ENCODE measurements at regions not wholly inside any gene's neighbourhood (a gene's known extent, or its start where the extent isn't known, plus 50 kb on each side); places are given as distances from the start of the nearest gene placed in this dataset.
"Not testable (repeated sequence)": the region's sequence is repeated elsewhere in the genome, so short reads cannot be mapped to it uniquely, and the experiment has no call there.

- Mint-ChIP-seq H3K27ac (peak overlapping the region; percentile 82), H3K4me1 (peaks cover 32% of the 10 kb centered on the region), H3K36me3 (ENCODE audit: low read depth) (peaks cover 15% of the 10 kb centered on the region; the same call in 2 of the 3 replicates)
- Histone ChIP-seq H3K27ac (ENCODE audit: low read depth) (0 out of 2 replicates have a peak overlapping the region, but pooled peaks have one; percentile 72), H3K4me1 (ENCODE audit: insufficient read depth) (peaks cover 41% of the 10 kb centered on the region)
- H3K4me3 Mint-ChIP-seq; H3K9me2 ChIP-seq (ENCODE audit: insufficient read depth); H3K4me3 ChIP-seq; H3K4me2 ChIP-seq; H3K27me3 ChIP-seq (ENCODE audit: insufficient read depth); H3F3A ChIP-seq (replicated peaks; ENCODE audit: low read depth); H3K79me2 ChIP-seq (replicated peaks; ENCODE audit: insufficient read depth); H3K36me3 ChIP-seq (ENCODE audit: insufficient read depth); H4K20me1 ChIP-seq (replicated peaks; ENCODE audit: insufficient read depth); H3K9me3 Mint-ChIP-seq; H2AFZ ChIP-seq; H3K27me3 Mint-ChIP-seq (ENCODE audit: insufficient read depth, low read depth, poor library complexity); DNase-seq (ENCODE audit: low spot score); ATAC-seq: not testable (repeated sequence)
These were observed 420.1 kb upstream of the PABPC4L start for GRCh38 chr4:134621715-134622114.

GRCh38 chr4:134610956-134611355 lies 409.4 kb upstream of the PABPC4L start:
- Histone ChIP-seq H4K20me1 (replicated peaks; ENCODE audit: insufficient read depth) (no peaks in the 10 kb centered on the region), H3K79me2 (replicated peaks; ENCODE audit: insufficient read depth) (no peaks in the 10 kb centered on the region), H3K9me2 (ENCODE audit: insufficient read depth) (no peaks in the 10 kb centered on the region), H3K27me3 (ENCODE audit: insufficient read depth) (no peaks in the 10 kb centered on the region), H3K27ac (ENCODE audit: low read depth) (no peak overlapping the region), H3K4me2 (no peak overlapping the region), H3K4me3 (no peak overlapping the region), H3K4me1 (ENCODE audit: insufficient read depth) (no peaks in the 10 kb centered on the region), H3K36me3 (ENCODE audit: insufficient read depth) (no peaks in the 10 kb centered on the region), H2AFZ (no peak overlapping the region; the same call in 1 of the 2 replicates), H3F3A (replicated peaks; ENCODE audit: low read depth) (no peaks in the 10 kb centered on the region)
- ATAC-seq (no peak), DNase-seq (ENCODE audit: low spot score) (no peak)
- Mint-ChIP-seq H3K27me3 (ENCODE audit: insufficient read depth, low read depth, poor library complexity) (no peaks in the 10 kb centered on the region), H3K4me1 (no peaks in the 10 kb centered on the region), H3K36me3 (ENCODE audit: low read depth) (no peaks in the 10 kb centered on the region; the same call in 2 of the 3 replicates), H3K27ac (no peak overlapping the region), H3K4me3 (no peak overlapping the region), H3K9me3 (peaks cover 3% of the 10 kb centered on the region; the same call in 1 of the 3 replicates)
- TF ChIP-seq POLR2AphosphoS5 (IDR thresholded peaks at IDR 0.05; ENCODE audit: low read depth) (no peak), EZH2 (IDR thresholded peaks at IDR 0.05; ENCODE audit: low read depth, unreplicated experiment) (no peak), EZH2phosphoT487 (IDR thresholded peaks at IDR 0.05; ENCODE audit: unreplicated experiment) (no peak), ZNF331 (CRISPR knock-in tag; IDR thresholded peaks at IDR 0.05; ENCODE audit: low read depth) (no peak), JUNB (IDR thresholded peaks at IDR 0.05; ENCODE audit: unreplicated experiment) (no peak), CTCF (conservative IDR thresholded peaks at IDR 0.05; ENCODE audit: low read depth in 2 of 2) (no peak), CREB1 (CRISPR knock-in tag; IDR thresholded peaks at IDR 0.05; ENCODE audit: low read depth) (no peak), ETS1 (IDR thresholded peaks at IDR 0.05) (no peak), ZNF114 (CRISPR knock-in tag; IDR thresholded peaks at IDR 0.05) (no peak)
